HEK293 (cell line): ENCODE measurements at regions not wholly inside any gene's neighbourhood (a gene's known extent, or its start where the extent isn't known, plus 50 kb on each side); places are given as distances from the start of the nearest gene placed in this dataset.

Experiments
- CTCF ChIA-PET: fragments of 350-600 bp; formaldehyde crosslinking; extraction: SDS; loops from one replicate; lab custom pipeline; 2021; ENCODE audit warnings: antibody characterized with exemption; lab: Yijun Ruan, JAX
- POLR2A ChIA-PET: fragments of 300-600 bp; formaldehyde crosslinking; extraction: SDS; loops from one replicate; lab custom pipeline; 2020; ENCODE audit warnings: antibody characterized with exemption, inconsistent platforms; lab: Yijun Ruan, JAX
- H3K27ac ChIP-seq: fragments of 200-500 bp; sonication (Bioruptor generic); 2 replicates; pipeline ENCODE4 v1.5.1; 2014; ENCODE audit warnings: low read depth, low read length, control low read depth, inconsistent platforms; ENCODE audit errors: extremely low read depth
- H3K36me3 ChIP-seq, 2 experiments: fragments of 200-500 bp in 1 of 2; sonication (Bioruptor generic) in 1 of 2; 1 replicate in 1 of 2; 2 replicates in 1 of 2; pipeline ENCODE4 v1.5.1; 2014 to 2017; ENCODE audit warnings: inconsistent platforms in 2 of 2, low read length in 2 of 2; ENCODE audit not compliant: control insufficient read depth in 2 of 2, insufficient read depth in 1 of 2
- H3K4me1 ChIP-seq: fragments of 200-500 bp; sonication (Bioruptor generic); 2 replicates; pipeline ENCODE4 v1.5.1; 2014; ENCODE audit warnings: mild to moderate bottlenecking, low read length, inconsistent platforms; ENCODE audit not compliant: control insufficient read depth, insufficient read depth
- H3K4me3 ChIP-seq: 2 replicates; pipeline ENCODE4 v1.5.1; 2011; ENCODE audit warnings: low read depth, mild to moderate bottlenecking, control low read depth, low read length, moderate library complexity
- H3K9me3 ChIP-seq: fragments of 200-500 bp; sonication (Bioruptor generic); 2 replicates; pipeline ENCODE4 v1.5.1; 2014; ENCODE audit warnings: low read depth, low read length, inconsistent platforms; ENCODE audit not compliant: control insufficient read depth, insufficient read depth
- CTCF ChIP-seq: fragments of 450-650 bp; formaldehyde crosslinking; IDR thresholded peaks from 2 replicates; pipeline ENCODE4 v1.5.1; 2016; ENCODE audit warnings: missing biosample characterization, missing genetic modification characterization
- KLF17 ChIP-seq: fragments of 450-650 bp; formaldehyde crosslinking; IDR thresholded peaks from 2 replicates; pipeline ENCODE4 v1.5.1; 2016; ENCODE audit warnings: missing biosample characterization, missing genetic modification characterization
- MYNN ChIP-seq: fragments of 450-650 bp; formaldehyde crosslinking; IDR thresholded peaks from 2 replicates; pipeline ENCODE4 v1.5.1; 2016; ENCODE audit warnings: missing biosample characterization, missing genetic modification characterization, borderline replicate concordance
- PRDM1 ChIP-seq: fragments of 450-650 bp; formaldehyde crosslinking; IDR thresholded peaks from 2 replicates; pipeline ENCODE4; 2016; ENCODE audit warnings: missing biosample characterization, missing genetic modification characterization
- PRDM10 ChIP-seq: fragments of 450-650 bp; formaldehyde crosslinking; IDR thresholded peaks from 2 replicates; pipeline ENCODE4 v1.5.1; 2016; ENCODE audit warnings: missing biosample characterization, missing genetic modification characterization
- PRDM4 ChIP-seq: fragments of 450-650 bp; formaldehyde crosslinking; IDR thresholded peaks from 2 replicates; pipeline ENCODE4 v1.5.1; 2017; ENCODE audit warnings: missing biosample characterization, missing genetic modification characterization
- SP7 ChIP-seq: fragments of 450-650 bp; formaldehyde crosslinking; IDR thresholded peaks from 2 replicates; pipeline ENCODE4 v1.5.1; 2016; ENCODE audit warnings: missing biosample characterization, missing genetic modification characterization
- WT1 ChIP-seq: fragments of 450-650 bp; formaldehyde crosslinking; IDR thresholded peaks from 2 replicates; pipeline ENCODE4 v1.5.1; 2016; ENCODE audit warnings: missing biosample characterization, missing genetic modification characterization
- ZNF114 ChIP-seq: fragments of 450-650 bp; formaldehyde crosslinking; IDR thresholded peaks from 2 replicates; pipeline ENCODE4 v1.5.0; 2017; ENCODE audit warnings: missing biosample characterization, missing genetic modification characterization
- ZNF169 ChIP-seq: fragments of 450-650 bp; formaldehyde crosslinking; IDR thresholded peaks from 2 replicates; pipeline ENCODE4 v1.5.1; 2016; ENCODE audit warnings: missing biosample characterization, missing genetic modification characterization
- ZNF174 ChIP-seq: fragments of 450-650 bp; formaldehyde crosslinking; IDR thresholded peaks from 2 replicates; pipeline ENCODE4 v1.5.0; 2017; ENCODE audit warnings: missing biosample characterization, mild to moderate bottlenecking, missing genetic modification characterization
- ZNF354C ChIP-seq: fragments of 450-650 bp; formaldehyde crosslinking; IDR thresholded peaks from 2 replicates; pipeline ENCODE4 v1.5.1; 2016; ENCODE audit warnings: missing biosample characterization, missing genetic modification characterization, low read depth, borderline replicate concordance
- ZNF561 ChIP-seq: fragments of 450-650 bp; IDR thresholded peaks from 2 replicates; pipeline ENCODE4 v1.5.1; 2018; ENCODE audit warnings: missing biosample characterization, missing genetic modification characterization, borderline replicate concordance
- ZNF596 ChIP-seq: fragments of 450-650 bp; IDR thresholded peaks from 2 replicates; pipeline ENCODE4 v1.5.0; 2018; ENCODE audit warnings: missing biosample characterization, mild to moderate bottlenecking, missing genetic modification characterization, moderate library complexity
- ZNF623 ChIP-seq: fragments of 450-650 bp; formaldehyde crosslinking; IDR thresholded peaks from 2 replicates; pipeline ENCODE4 v1.5.1; 2016; ENCODE audit warnings: missing biosample characterization, missing genetic modification characterization
- ZNF785 ChIP-seq: fragments of 450-650 bp; formaldehyde crosslinking; IDR thresholded peaks from 2 replicates; pipeline ENCODE4 v1.5.1; 2016; ENCODE audit warnings: missing biosample characterization, missing genetic modification characterization
- ZNF830 ChIP-seq: fragments of 450-650 bp; IDR thresholded peaks from 2 replicates; pipeline ENCODE4 v1.5.0; 2018; ENCODE audit warnings: missing biosample characterization, missing genetic modification characterization, low read depth, mild to moderate bottlenecking, moderate library complexity
- ZNF837 ChIP-seq: fragments of 450-650 bp; formaldehyde crosslinking; IDR thresholded peaks from 2 replicates; pipeline ENCODE4 v1.5.1; 2016; ENCODE audit warnings: missing biosample characterization, missing genetic modification characterization
- ZSCAN16 ChIP-seq: fragments of 450-650 bp; formaldehyde crosslinking; IDR thresholded peaks from 2 replicates; pipeline ENCODE4 v1.5.1; 2016; ENCODE audit warnings: missing biosample characterization, missing genetic modification characterization
- TF ChIP-seq, protein P1 (sequence below): fragments of 450-650 bp; formaldehyde crosslinking; IDR thresholded peaks from 2 replicates; pipeline ENCODE4 v1.5.1; 2017; ENCODE audit warnings: missing biosample characterization, missing genetic modification characterization

- CTCF ChIA-PET = interaction anchor here (0.6 to 0.7 kb wide), 2 partner anchors 8 to 310 kb away, joined by 3 read pairs; no protein-coding TSS in a partner anchor
- POLR2A ChIA-PET = no interaction called here
- no peak overlapping the region for H3K27ac ChIP-seq
- no peaks in the 10 kb centered on the region for H3K4me1 ChIP-seq
- no peaks in the 10 kb centered on the region for H3K9me3 ChIP-seq
- no peak for TF ChIP-seq PRDM1
- no peak for TF ChIP-seq ZSCAN16 (tag by site-specific recombination)
- TF ChIP-seq ZNF354C (tag by site-specific recombination) = no peak
- TF ChIP-seq PRDM4 (tag by site-specific recombination) = no peak
- TF ChIP-seq CTCF (tag by site-specific recombination) = no peak
- TF ChIP-seq, protein P1, sequence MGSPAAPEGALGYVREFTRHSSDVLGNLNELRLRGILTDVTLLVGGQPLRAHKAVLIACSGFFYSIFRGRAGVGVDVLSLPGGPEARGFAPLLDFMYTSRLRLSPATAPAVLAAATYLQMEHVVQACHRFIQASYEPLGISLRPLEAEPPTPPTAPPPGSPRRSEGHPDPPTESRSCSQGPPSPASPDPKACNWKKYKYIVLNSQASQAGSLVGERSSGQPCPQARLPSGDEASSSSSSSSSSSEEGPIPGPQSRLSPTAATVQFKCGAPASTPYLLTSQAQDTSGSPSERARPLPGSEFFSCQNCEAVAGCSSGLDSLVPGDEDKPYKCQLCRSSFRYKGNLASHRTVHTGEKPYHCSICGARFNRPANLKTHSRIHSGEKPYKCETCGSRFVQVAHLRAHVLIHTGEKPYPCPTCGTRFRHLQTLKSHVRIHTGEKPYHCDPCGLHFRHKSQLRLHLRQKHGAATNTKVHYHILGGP (tag by site-specific recombination) = no peak
- TF ChIP-seq SP7 = no peak
- TF ChIP-seq, all 188 proteins: peak for 0
- Histone ChIP-seq H3K4me3 (no peak overlapping the region), H3K36me3 (no peaks in the 10 kb centered on the region)
These were observed 261.3 kb downstream of the EDEM1 start for GRCh38 chr3:5448816-5449215.

GRCh38 chr3:5456199-5456598 lies 268.7 kb downstream of the EDEM1 start:
- no peaks in the 10 kb centered on the region for H3K4me1 ChIP-seq
- ChIA-PET POLR2A (no interaction called here), CTCF (no interaction called here)
- H3K36me3 ChIP-seq = no peaks in the 10 kb centered on the region
- H3K4me3 ChIP-seq = no peak overlapping the region
- H3K27ac ChIP-seq = no peak overlapping the region
- H3K9me3 ChIP-seq = no peaks in the 10 kb centered on the region
- no peak for TF ChIP-seq ZNF623 (tag by site-specific recombination)
- no peak for TF ChIP-seq ZNF830 (tag by site-specific recombination)
- no peak for TF ChIP-seq ZNF596 (tag by site-specific recombination)
- TF ChIP-seq ZNF561 (tag by site-specific recombination) = no peak
- TF ChIP-seq ZNF169 (tag by site-specific recombination) = no peak
- TF ChIP-seq MYNN = no peak
- TF ChIP-seq ZNF174 (tag by site-specific recombination) = no peak
- no peak for TF ChIP-seq PRDM10 (tag by site-specific recombination)
- no peak for TF ChIP-seq KLF17
- no peak for TF ChIP-seq WT1 (tag by site-specific recombination)
- no peak for TF ChIP-seq ZNF785 (tag by site-specific recombination)
- TF ChIP-seq ZNF114 (tag by site-specific recombination) = no peak
- TF ChIP-seq ZNF837 (tag by site-specific recombination) = no peak
